Neutrophil (primary cell): ENCODE measurements at regions not wholly inside any gene's neighbourhood (a gene's known extent, or its start where the extent isn't known, plus 50 kb on each side); places are given as distances from the start of the nearest gene placed in this dataset.

ENCODE experiments used
- H3K27ac ChIP-seq: fragments of 200-600 bp; sonication (generic); 2 replicates; pipeline ENCODE4 v1.5.1; 2016; ENCODE audit warnings: mild to moderate bottlenecking, moderate library complexity
- H3K27me3 ChIP-seq: fragments of 200-600 bp; sonication (generic); 2 replicates; pipeline ENCODE4 v1.6.0; 2016; ENCODE audit warnings: mild to moderate bottlenecking
- H3K36me3 ChIP-seq: fragments of 200-600 bp; sonication (generic); 2 replicates; pipeline ENCODE4 v1.5.1; 2017
- H3K4me1 ChIP-seq, 2 experiments: fragments of 200-600 bp in 1 of 2; sonication (generic) in 1 of 2; 1 replicate in 1 of 2; 2 replicates in 1 of 2; pipeline versions ENCODE4 v1.5.1 to v1.6.1; 2013 to 2016; ENCODE audit warnings: low read depth in 1 of 2, low read length in 1 of 2, mild to moderate bottlenecking in 1 of 2, moderate library complexity in 1 of 2; ENCODE audit not compliant: control insufficient read depth in 1 of 2, insufficient read depth in 1 of 2
- H3K4me3 ChIP-seq, 2 experiments: fragments of 200-600 bp in 1 of 2; sonication (generic) in 1 of 2; 1 replicate in 1 of 2; 2 replicates in 1 of 2; pipeline ENCODE4 v1.5.1; 2013 to 2016; ENCODE audit warnings: low read depth in 1 of 2, low read length in 1 of 2, mild to moderate bottlenecking in 1 of 2, moderate library complexity in 1 of 2
- H3K9me3 ChIP-seq: fragments of 200-600 bp; sonication (generic); 2 replicates; pipeline ENCODE4 v1.5.1; 2016
- TF ChIP-seq, protein P1 (sequence below): fragments of 200-600 bp; sonication (generic); IDR thresholded peaks from 2 replicates; pipeline ENCODE4 v1.5.1; 2016; ENCODE audit warnings: antibody characterized with exemption

- TF ChIP-seq, protein P1, sequence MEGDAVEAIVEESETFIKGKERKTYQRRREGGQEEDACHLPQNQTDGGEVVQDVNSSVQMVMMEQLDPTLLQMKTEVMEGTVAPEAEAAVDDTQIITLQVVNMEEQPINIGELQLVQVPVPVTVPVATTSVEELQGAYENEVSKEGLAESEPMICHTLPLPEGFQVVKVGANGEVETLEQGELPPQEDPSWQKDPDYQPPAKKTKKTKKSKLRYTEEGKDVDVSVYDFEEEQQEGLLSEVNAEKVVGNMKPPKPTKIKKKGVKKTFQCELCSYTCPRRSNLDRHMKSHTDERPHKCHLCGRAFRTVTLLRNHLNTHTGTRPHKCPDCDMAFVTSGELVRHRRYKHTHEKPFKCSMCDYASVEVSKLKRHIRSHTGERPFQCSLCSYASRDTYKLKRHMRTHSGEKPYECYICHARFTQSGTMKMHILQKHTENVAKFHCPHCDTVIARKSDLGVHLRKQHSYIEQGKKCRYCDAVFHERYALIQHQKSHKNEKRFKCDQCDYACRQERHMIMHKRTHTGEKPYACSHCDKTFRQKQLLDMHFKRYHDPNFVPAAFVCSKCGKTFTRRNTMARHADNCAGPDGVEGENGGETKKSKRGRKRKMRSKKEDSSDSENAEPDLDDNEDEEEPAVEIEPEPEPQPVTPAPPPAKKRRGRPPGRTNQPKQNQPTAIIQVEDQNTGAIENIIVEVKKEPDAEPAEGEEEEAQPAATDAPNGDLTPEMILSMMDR, result no peak
- no peaks in the 10 kb centered on the region for H3K27me3 ChIP-seq
- H3K9me3 ChIP-seq, result no peaks in the 10 kb centered on the region
- no peak overlapping the region for H3K4me3 ChIP-seq
- no peaks in the 10 kb centered on the region for H3K4me1 ChIP-seq
- no peak overlapping the region for H3K27ac ChIP-seq
- H3K36me3 ChIP-seq, result no peaks in the 10 kb centered on the region
These were observed 361.0 kb downstream of the KLF12 start for GRCh38 chr13:73773168-73773549.

- Histone ChIP-seq H3K9me3 (no peaks in the 10 kb centered on the region), H3K4me1 (no peaks in the 10 kb centered on the region), H3K27me3 (no peaks in the 10 kb centered on the region), H3K27ac (no peak overlapping the region), H3K36me3 (no peaks in the 10 kb centered on the region), H3K4me3 (no peak overlapping the region)
- TF ChIP-seq, protein P1, result no peak
These were observed 361.6 kb downstream of the KLF12 start for GRCh38 chr13:73772449-73773167.

DNA sequence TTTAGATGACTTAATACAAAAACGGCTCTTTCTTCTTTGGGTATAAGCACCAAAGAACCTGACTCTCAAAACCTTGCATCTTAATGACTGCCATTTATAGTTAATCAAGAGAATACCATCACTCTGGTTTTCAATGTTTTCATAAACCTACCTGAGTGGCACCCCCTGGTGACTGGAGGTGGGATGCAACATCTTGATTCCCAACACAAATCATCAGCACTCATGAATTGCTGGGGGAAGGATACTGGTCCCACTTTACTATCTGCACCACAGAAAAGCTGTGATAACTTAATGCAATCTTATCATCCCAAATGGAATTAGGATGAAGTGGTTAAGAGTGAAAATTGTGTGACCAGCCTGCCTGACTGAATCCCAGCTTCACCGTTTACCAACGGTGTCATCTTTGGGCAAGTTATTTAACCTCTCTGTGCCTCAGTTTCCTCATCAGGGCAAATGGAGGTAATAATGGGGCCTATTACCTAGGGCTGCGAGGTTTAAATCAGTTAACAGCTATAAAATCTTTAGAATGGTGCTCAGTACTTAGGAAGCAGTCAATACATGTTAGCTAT, 366.4 kb downstream of the KLF12 start:
- H3K4me1 ChIP-seq, result peaks cover 0 to 10% of the 10 kb centered on the region in 2 experiments
- H3K36me3 ChIP-seq, result no peaks in the 10 kb centered on the region
- H3K27me3 ChIP-seq, result no peaks in the 10 kb centered on the region
- H3K4me3 ChIP-seq, result no peak overlapping the region
- H3K9me3 ChIP-seq, result no peaks in the 10 kb centered on the region
- TF ChIP-seq, protein P1, result no peak
- H3K27ac ChIP-seq, result no peak overlapping the region

DNA sequence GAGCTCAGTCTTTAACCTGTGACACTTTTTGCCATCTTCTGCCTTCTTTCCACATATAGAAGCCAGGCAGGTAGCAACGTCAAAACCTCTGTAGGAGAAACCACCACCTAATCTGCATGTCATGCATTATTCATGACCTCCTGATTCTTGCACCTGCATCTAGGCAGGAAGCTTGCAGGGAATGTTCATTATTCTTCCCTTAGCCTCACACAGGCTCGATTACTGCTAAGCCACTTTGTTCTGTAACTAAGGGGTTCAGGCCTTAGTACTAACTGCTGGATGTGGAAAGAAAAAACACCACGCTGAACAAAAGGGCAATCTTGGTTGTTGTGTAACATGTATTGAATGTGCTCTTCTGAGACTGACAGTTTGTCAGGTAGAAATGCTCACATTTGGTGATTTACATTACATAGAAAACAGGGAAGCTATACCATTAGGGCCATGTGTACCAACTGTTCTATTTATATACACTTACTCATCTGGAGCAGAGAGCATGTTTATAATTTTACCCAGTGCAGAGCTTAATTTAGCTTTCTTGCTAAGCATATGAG, 366.9 kb downstream of the KLF12 start:
- TF ChIP-seq, protein P1, result no peak
- H3K9me3 ChIP-seq, result no peaks in the 10 kb centered on the region
- H3K36me3 ChIP-seq, result no peaks in the 10 kb centered on the region
- no peak overlapping the region for H3K4me3 ChIP-seq
- no peaks in the 10 kb centered on the region for H3K27me3 ChIP-seq
- H3K27ac ChIP-seq, result no peak overlapping the region
- peaks cover 0 to 10% of the 10 kb centered on the region in 2 experiments for H3K4me1 ChIP-seq

- Histone ChIP-seq H3K36me3 (no peaks in the 10 kb centered on the region), H3K4me1 (peaks cover 0 to 10% of the 10 kb centered on the region in 2 experiments), H3K27me3 (no peaks in the 10 kb centered on the region), H3K4me3 (no peak overlapping the region), H3K9me3 (no peaks in the 10 kb centered on the region), H3K27ac (no peak overlapping the region)
- TF ChIP-seq, protein P1, result no peak
These were observed 368.4 kb downstream of the KLF12 start for GRCh38 chr13:73765651-73766384.
